ENCODE measurements at regions not wholly inside any gene's neighbourhood (a gene's known extent, or its start where the extent isn't known, plus 50 kb on each side); places are given as distances from the start of the nearest gene placed in this dataset.

DNA sequence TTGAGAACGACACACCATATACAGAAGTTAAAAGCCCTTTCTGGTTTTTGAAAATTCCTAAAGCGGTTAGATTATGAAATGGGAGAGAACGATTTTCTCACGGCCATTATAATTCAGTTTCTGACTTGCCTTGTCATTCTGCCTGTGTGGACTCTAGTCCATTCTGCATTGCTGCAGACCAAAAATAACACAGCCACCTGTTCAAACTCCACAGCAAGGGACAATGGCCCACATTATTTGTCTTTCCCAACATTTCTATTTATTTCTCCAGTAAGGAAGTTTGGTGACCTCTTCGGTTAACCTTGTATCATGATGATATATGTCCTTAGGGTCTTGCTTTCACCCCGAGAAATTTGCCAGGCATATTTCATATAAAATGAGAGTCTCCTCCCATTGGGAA lies 497.7 kb downstream of the BRINP1 start:
- TF ChIP-seq POLR2AphosphoS5 (IDR thresholded peaks at IDR 0.05) = no peak
- TF ChIP-seq, protein P1, sequence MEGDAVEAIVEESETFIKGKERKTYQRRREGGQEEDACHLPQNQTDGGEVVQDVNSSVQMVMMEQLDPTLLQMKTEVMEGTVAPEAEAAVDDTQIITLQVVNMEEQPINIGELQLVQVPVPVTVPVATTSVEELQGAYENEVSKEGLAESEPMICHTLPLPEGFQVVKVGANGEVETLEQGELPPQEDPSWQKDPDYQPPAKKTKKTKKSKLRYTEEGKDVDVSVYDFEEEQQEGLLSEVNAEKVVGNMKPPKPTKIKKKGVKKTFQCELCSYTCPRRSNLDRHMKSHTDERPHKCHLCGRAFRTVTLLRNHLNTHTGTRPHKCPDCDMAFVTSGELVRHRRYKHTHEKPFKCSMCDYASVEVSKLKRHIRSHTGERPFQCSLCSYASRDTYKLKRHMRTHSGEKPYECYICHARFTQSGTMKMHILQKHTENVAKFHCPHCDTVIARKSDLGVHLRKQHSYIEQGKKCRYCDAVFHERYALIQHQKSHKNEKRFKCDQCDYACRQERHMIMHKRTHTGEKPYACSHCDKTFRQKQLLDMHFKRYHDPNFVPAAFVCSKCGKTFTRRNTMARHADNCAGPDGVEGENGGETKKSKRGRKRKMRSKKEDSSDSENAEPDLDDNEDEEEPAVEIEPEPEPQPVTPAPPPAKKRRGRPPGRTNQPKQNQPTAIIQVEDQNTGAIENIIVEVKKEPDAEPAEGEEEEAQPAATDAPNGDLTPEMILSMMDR (IDR thresholded peaks at IDR 0.05) = no peak
